HEK293 (cell line): ENCODE measurements at regions not wholly inside any gene's neighbourhood (a gene's known extent, or its start where the extent isn't known, plus 50 kb on each side); places are given as distances from the start of the nearest gene placed in this dataset.

ENCODE experiments used
- CTCF ChIA-PET: fragments of 350-600 bp; formaldehyde crosslinking; extraction: SDS; loops from one replicate; lab custom pipeline; 2021; ENCODE audit warnings: antibody characterized with exemption; lab: Yijun Ruan, JAX
- POLR2A ChIA-PET: fragments of 300-600 bp; formaldehyde crosslinking; extraction: SDS; loops from one replicate; lab custom pipeline; 2020; ENCODE audit warnings: antibody characterized with exemption, inconsistent platforms; lab: Yijun Ruan, JAX
- H3K27ac ChIP-seq: fragments of 200-500 bp; sonication (Bioruptor generic); 2 replicates; pipeline ENCODE4 v1.5.1; 2014; ENCODE audit warnings: low read depth, low read length, control low read depth, inconsistent platforms; ENCODE audit errors: extremely low read depth
- H3K36me3 ChIP-seq, 2 experiments: fragments of 200-500 bp in 1 of 2; sonication (Bioruptor generic) in 1 of 2; 1 replicate in 1 of 2; 2 replicates in 1 of 2; pipeline ENCODE4 v1.5.1; 2014 to 2017; ENCODE audit warnings: inconsistent platforms in 2 of 2, low read length in 2 of 2; ENCODE audit not compliant: control insufficient read depth in 2 of 2, insufficient read depth in 1 of 2
- H3K4me1 ChIP-seq: fragments of 200-500 bp; sonication (Bioruptor generic); 2 replicates; pipeline ENCODE4 v1.5.1; 2014; ENCODE audit warnings: mild to moderate bottlenecking, low read length, inconsistent platforms; ENCODE audit not compliant: control insufficient read depth, insufficient read depth
- H3K4me3 ChIP-seq: 2 replicates; pipeline ENCODE4 v1.5.1; 2011; ENCODE audit warnings: low read depth, mild to moderate bottlenecking, control low read depth, low read length, moderate library complexity
- H3K9me3 ChIP-seq: fragments of 200-500 bp; sonication (Bioruptor generic); 2 replicates; pipeline ENCODE4 v1.5.1; 2014; ENCODE audit warnings: low read depth, low read length, inconsistent platforms; ENCODE audit not compliant: control insufficient read depth, insufficient read depth
- HOXA7 ChIP-seq: sonication (generic); formaldehyde crosslinking; IDR thresholded peaks from 2 replicates; pipeline ENCODE4 v1.8.1; 2022; ENCODE audit warnings: missing genetic modification reagents, borderline replicate concordance
- MYNN ChIP-seq: fragments of 450-650 bp; formaldehyde crosslinking; IDR thresholded peaks from 2 replicates; pipeline ENCODE4 v1.5.1; 2016; ENCODE audit warnings: missing biosample characterization, missing genetic modification characterization, borderline replicate concordance
- SCRT1 ChIP-seq: fragments of 450-650 bp; formaldehyde crosslinking; IDR thresholded peaks from 2 replicates; pipeline ENCODE4 v1.5.1; 2016; ENCODE audit warnings: missing biosample characterization, missing genetic modification characterization, borderline replicate concordance
- SETDB1 ChIP-seq: IDR thresholded peaks from one replicate; pipeline ENCODE4 v1.6.1; 2017; ENCODE audit warnings: mild to moderate bottlenecking, low read length, moderate library complexity, mixed read lengths; ENCODE audit not compliant: insufficient read length
- ZNF138 ChIP-seq: fragments of 450-650 bp; formaldehyde crosslinking; IDR thresholded peaks from 2 replicates; pipeline ENCODE4 v1.5.1; 2016; ENCODE audit warnings: missing biosample characterization, missing genetic modification characterization, borderline replicate concordance
- ZNF354C ChIP-seq: fragments of 450-650 bp; formaldehyde crosslinking; IDR thresholded peaks from 2 replicates; pipeline ENCODE4 v1.5.1; 2016; ENCODE audit warnings: missing biosample characterization, missing genetic modification characterization, low read depth, borderline replicate concordance
- ZNF391 ChIP-seq: fragments of 450-650 bp; formaldehyde crosslinking; IDR thresholded peaks from 2 replicates; pipeline ENCODE4 v1.5.1; 2016; ENCODE audit warnings: low read depth, missing biosample characterization, missing genetic modification characterization, borderline replicate concordance
- ZNF626 ChIP-seq: fragments of 450-650 bp; sonication (Bioruptor Pico); formaldehyde crosslinking; IDR thresholded peaks from 2 replicates; pipeline ENCODE4 v1.5.1; 2018; ENCODE audit warnings: missing biosample characterization, missing genetic modification characterization, inconsistent platforms
- ZNF791 ChIP-seq: fragments of 450-650 bp; formaldehyde crosslinking; IDR thresholded peaks from 2 replicates; pipeline ENCODE4 v1.5.1; 2016; ENCODE audit warnings: missing biosample characterization, missing genetic modification characterization
- TF ChIP-seq, protein P1 (sequence below): fragments of 450-650 bp; formaldehyde crosslinking; IDR thresholded peaks from 2 replicates; pipeline ENCODE4 v1.5.1; 2016; ENCODE audit warnings: missing biosample characterization, missing genetic modification characterization
- TF ChIP-seq, protein P2 (sequence below): fragments of 450-650 bp; formaldehyde crosslinking; IDR thresholded peaks from 2 replicates; pipeline ENCODE4; 2016; ENCODE audit warnings: missing biosample characterization, missing genetic modification characterization
- TF ChIP-seq, protein P3 (sequence below): fragments of 450-650 bp; formaldehyde crosslinking; optimal IDR thresholded peaks from 2 replicates; pipeline ENCODE3; 2016; ENCODE audit warnings: missing biosample characterization, mild to moderate bottlenecking, missing genetic modification characterization
- TF ChIP-seq, protein P4 (sequence below): fragments of 450-650 bp; formaldehyde crosslinking; IDR thresholded peaks from 2 replicates; pipeline ENCODE4 v1.5.1; 2017; ENCODE audit warnings: missing biosample characterization, missing genetic modification characterization
- TF ChIP-seq, protein P5 (sequence below): fragments of 450-650 bp; formaldehyde crosslinking; IDR thresholded peaks from 2 replicates; pipeline ENCODE4 v1.5.1; 2016; ENCODE audit warnings: missing biosample characterization, missing genetic modification characterization
- TF ChIP-seq, protein P6 (sequence below): fragments of 450-650 bp; formaldehyde crosslinking; IDR thresholded peaks from 2 replicates; pipeline ENCODE4 v1.5.1; 2017; ENCODE audit warnings: missing biosample characterization, missing genetic modification characterization

DNA sequence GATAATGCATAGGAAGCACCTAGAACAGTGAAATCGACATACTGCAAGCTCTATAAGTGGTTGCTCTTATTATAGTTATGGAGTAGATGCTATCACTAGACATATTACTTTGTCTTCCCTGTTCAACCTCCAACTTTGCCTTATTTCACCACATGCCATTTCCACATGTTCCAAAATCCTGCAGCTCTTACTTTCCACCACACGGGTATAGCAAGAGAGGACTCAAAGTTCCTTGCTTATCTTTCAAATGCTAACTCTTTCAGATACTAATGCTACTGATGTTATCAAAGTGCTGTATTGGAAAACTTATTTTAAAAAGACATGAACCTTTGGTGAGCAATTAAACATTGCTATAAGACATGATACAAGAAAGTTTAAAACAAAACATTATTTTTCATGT, 1130.1 kb downstream of the HACE1 start:
- Histone ChIP-seq H3K4me3 (no peak overlapping the region), H3K4me1 (no peaks in the 10 kb centered on the region), H3K9me3 (no peaks in the 10 kb centered on the region), H3K36me3 (no peaks in the 10 kb centered on the region), H3K27ac (no peak overlapping the region)
- TF ChIP-seq, protein P1, sequence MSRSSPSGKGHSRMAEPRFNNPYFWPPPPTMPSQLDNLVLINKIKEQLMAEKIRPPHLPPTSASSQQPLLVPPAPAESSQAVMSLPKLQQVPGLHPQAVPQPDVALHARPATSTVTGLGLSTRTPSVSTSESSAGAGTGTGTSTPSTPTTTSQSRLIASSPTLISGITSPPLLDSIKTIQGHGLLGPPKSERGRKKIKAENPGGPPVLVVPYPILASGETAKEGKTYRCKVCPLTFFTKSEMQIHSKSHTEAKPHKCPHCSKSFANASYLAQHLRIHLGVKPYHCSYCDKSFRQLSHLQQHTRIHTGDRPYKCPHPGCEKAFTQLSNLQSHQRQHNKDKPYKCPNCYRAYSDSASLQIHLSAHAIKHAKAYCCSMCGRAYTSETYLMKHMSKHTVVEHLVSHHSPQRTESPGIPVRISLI (tag by site-specific recombination): no peak
- TF ChIP-seq ZNF138 (tag by site-specific recombination) (no peak), ZNF391 (tag by site-specific recombination) (no peak), SETDB1 (no peak)
- TF ChIP-seq, protein P2, sequence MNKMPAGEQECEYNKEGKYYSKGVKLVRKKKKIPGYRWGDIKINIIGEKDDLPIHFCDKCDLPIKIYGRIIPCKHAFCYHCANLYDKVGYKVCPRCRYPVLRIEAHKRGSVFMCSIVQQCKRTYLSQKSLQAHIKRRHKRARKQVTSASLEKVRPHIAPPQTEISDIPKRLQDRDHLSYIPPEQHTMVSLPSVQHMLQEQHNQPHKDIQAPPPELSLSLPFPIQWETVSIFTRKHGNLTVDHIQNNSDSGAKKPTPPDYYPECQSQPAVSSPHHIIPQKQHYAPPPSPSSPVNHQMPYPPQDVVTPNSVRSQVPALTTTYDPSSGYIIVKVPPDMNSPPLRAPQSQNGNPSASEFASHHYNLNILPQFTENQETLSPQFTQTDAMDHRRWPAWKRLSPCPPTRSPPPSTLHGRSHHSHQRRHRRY (tag by site-specific recombination): no peak
- TF ChIP-seq, protein P3, sequence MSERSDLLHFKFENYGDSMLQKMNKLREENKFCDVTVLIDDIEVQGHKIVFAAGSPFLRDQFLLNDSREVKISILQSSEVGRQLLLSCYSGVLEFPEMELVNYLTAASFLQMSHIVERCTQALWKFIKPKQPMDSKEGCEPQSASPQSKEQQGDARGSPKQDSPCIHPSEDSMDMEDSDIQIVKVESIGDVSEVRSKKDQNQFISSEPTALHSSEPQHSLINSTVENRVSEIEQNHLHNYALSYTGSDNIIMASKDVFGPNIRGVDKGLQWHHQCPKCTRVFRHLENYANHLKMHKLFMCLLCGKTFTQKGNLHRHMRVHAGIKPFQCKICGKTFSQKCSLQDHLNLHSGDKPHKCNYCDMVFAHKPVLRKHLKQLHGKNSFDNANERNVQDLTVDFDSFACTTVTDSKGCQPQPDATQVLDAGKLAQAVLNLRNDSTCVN (tag by site-specific recombination): no peak
- TF ChIP-seq, protein P4, sequence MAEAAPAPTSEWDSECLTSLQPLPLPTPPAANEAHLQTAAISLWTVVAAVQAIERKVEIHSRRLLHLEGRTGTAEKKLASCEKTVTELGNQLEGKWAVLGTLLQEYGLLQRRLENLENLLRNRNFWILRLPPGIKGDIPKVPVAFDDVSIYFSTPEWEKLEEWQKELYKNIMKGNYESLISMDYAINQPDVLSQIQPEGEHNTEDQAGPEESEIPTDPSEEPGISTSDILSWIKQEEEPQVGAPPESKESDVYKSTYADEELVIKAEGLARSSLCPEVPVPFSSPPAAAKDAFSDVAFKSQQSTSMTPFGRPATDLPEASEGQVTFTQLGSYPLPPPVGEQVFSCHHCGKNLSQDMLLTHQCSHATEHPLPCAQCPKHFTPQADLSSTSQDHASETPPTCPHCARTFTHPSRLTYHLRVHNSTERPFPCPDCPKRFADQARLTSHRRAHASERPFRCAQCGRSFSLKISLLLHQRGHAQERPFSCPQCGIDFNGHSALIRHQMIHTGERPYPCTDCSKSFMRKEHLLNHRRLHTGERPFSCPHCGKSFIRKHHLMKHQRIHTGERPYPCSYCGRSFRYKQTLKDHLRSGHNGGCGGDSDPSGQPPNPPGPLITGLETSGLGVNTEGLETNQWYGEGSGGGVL (tag by site-specific recombination): no peak
- CTCF ChIA-PET: no interaction called here
- POLR2A ChIA-PET: no interaction called here

DNA sequence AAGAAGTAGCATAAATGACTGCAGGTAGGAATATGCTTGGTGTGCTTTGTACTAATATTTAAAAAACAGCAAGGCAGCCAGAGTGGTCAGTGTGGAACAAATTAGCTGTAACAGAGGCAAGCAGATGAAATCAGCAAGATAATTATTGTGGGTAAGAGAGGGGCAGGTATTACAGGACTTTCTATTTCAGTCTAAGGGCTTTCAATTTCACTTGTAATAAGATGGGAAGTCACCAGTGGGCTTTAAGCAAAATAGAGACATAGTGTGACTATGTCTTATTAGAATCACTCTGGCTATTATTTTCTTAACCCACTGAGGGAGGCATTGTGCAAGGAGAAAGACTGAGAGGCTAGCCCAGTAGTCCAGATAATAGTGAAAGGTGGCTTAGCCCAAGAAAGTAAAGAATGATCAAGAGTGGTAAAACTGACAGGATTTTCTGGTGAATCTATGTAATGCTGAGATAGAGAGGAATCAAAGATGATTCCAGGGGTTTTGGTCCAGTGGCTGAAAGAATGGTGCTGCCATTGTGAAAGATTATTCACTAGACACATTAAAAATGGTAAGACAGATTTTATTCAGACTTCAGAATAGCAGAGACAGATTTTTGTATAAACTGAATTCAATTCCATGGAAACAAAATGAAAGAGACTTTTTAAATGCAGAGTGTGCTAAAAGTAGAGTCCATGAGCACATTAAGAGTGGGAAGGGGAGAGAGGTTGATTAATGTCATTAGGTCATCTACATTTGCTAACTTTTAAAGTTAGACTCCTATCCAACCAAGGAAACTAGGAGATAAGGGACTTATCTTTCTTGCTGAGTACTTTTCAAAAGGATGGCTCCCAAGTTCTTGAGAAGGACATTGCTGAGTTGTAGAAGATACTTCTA, 1136.0 kb downstream of the HACE1 start:
- Histone ChIP-seq H3K27ac (no peak overlapping the region), H3K4me1 (no peaks in the 10 kb centered on the region), H3K36me3 (no peaks in the 10 kb centered on the region), H3K9me3 (no peaks in the 10 kb centered on the region), H3K4me3 (no peak overlapping the region)
- POLR2A ChIA-PET: no interaction called here
- TF ChIP-seq ZNF354C (tag by site-specific recombination) (no peak), SCRT1 (tag by site-specific recombination) (no peak), ZNF791 (tag by site-specific recombination) (no peak), MYNN (tag by site-specific recombination) (no peak), ZNF626 (no peak), HOXA7 (CRISPR knock-in tag) (no peak)
- TF ChIP-seq, protein P5, sequence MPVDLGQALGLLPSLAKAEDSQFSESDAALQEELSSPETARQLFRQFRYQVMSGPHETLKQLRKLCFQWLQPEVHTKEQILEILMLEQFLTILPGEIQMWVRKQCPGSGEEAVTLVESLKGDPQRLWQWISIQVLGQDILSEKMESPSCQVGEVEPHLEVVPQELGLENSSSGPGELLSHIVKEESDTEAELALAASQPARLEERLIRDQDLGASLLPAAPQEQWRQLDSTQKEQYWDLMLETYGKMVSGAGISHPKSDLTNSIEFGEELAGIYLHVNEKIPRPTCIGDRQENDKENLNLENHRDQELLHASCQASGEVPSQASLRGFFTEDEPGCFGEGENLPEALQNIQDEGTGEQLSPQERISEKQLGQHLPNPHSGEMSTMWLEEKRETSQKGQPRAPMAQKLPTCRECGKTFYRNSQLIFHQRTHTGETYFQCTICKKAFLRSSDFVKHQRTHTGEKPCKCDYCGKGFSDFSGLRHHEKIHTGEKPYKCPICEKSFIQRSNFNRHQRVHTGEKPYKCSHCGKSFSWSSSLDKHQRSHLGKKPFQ (tag by site-specific recombination): no peak
- TF ChIP-seq, protein P6, sequence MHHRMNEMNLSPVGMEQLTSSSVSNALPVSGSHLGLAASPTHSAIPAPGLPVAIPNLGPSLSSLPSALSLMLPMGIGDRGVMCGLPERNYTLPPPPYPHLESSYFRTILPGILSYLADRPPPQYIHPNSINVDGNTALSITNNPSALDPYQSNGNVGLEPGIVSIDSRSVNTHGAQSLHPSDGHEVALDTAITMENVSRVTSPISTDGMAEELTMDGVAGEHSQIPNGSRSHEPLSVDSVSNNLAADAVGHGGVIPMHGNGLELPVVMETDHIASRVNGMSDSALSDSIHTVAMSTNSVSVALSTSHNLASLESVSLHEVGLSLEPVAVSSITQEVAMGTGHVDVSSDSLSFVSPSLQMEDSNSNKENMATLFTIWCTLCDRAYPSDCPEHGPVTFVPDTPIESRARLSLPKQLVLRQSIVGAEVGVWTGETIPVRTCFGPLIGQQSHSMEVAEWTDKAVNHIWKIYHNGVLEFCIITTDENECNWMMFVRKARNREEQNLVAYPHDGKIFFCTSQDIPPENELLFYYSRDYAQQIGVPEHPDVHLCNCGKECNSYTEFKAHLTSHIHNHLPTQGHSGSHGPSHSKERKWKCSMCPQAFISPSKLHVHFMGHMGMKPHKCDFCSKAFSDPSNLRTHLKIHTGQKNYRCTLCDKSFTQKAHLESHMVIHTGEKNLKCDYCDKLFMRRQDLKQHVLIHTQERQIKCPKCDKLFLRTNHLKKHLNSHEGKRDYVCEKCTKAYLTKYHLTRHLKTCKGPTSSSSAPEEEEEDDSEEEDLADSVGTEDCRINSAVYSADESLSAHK: no peak
- CTCF ChIA-PET: interaction anchor here (0.6 kb wide), 2 partner anchors 38 to 145 kb away, joined by 3 to 4 read pairs; no protein-coding TSS in a partner anchor
